BJ (cell line): ENCODE measurements at regions not wholly inside any gene's neighbourhood (a gene's known extent, or its start where the extent isn't known, plus 50 kb on each side); places are given as distances from the start of the nearest gene placed in this dataset.

Experiments used
- CTCF ChIA-PET: fragments of 350-600 bp; formaldehyde crosslinking; extraction: SDS; loops from one replicate; lab custom pipeline; 2021; ENCODE audit warnings: antibody characterized with exemption, inconsistent platforms; lab: Yijun Ruan, JAX
- POLR2A ChIA-PET: fragments of 300-600 bp; sonication (Branson Sonifier 250); formaldehyde crosslinking; extraction: SDS; loops from one replicate; lab custom pipeline; 2021; ENCODE audit warnings: antibody characterized with exemption; lab: Charles Lee
- DNase-seq: peaks from one replicate; pipeline ENCODE4 v3.0.0-alpha.2; 2011; ENCODE audit warnings: low read depth
- H3K27me3 ChIP-seq: 2 replicates; pipeline ENCODE4 v1.6.0; 2011; ENCODE audit warnings: low read length; ENCODE audit not compliant: control insufficient read depth, insufficient read depth
- H3K36me3 ChIP-seq: 2 replicates; pipeline ENCODE4 v1.5.1; 2011; ENCODE audit warnings: low read length; ENCODE audit not compliant: control insufficient read depth, insufficient read depth
- H3K4me3 ChIP-seq: 2 replicates; pipeline ENCODE4 v1.5.1; 2011; ENCODE audit warnings: low read depth, mild to moderate bottlenecking, control low read depth, low read length
- TF ChIP-seq, protein P1 (sequence below): IDR thresholded peaks from 2 replicates; pipeline ENCODE4 v1.5.1; 2011; ENCODE audit warnings: low read depth, mild to moderate bottlenecking, control low read depth, inconsistent platforms, low read length, moderate library complexity; ENCODE audit not compliant: insufficient read depth

DNA sequence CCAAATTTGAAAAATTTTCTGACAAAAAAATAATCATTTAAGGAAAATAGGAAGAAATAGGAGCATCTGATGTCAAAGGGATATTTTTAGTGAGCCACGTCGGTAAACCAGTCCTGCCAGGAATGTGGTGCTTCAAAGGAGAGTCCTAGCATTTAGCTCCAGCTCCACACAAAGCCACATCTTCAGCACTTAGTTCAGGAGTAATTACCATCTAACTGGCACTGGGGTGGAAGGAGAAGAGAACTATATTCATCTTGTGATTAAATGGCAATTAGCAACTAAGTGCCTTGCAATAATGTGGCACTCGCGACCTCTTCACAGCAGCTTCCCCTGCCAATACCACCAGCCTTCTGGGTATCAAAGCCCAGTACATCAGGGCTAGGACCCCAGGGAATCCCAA is 409.1 kb downstream of the SETD4 start:
- DNase-seq, result no peak
- TF ChIP-seq, protein P1, sequence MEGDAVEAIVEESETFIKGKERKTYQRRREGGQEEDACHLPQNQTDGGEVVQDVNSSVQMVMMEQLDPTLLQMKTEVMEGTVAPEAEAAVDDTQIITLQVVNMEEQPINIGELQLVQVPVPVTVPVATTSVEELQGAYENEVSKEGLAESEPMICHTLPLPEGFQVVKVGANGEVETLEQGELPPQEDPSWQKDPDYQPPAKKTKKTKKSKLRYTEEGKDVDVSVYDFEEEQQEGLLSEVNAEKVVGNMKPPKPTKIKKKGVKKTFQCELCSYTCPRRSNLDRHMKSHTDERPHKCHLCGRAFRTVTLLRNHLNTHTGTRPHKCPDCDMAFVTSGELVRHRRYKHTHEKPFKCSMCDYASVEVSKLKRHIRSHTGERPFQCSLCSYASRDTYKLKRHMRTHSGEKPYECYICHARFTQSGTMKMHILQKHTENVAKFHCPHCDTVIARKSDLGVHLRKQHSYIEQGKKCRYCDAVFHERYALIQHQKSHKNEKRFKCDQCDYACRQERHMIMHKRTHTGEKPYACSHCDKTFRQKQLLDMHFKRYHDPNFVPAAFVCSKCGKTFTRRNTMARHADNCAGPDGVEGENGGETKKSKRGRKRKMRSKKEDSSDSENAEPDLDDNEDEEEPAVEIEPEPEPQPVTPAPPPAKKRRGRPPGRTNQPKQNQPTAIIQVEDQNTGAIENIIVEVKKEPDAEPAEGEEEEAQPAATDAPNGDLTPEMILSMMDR, result no peak
- CTCF ChIA-PET, result no interaction called here
- no peaks in the 10 kb centered on the region for H3K27me3 ChIP-seq
- POLR2A ChIA-PET, result no interaction called here
- H3K36me3 ChIP-seq, result no peaks in the 10 kb centered on the region
- H3K4me3 ChIP-seq, result no peak overlapping the region

DNA sequence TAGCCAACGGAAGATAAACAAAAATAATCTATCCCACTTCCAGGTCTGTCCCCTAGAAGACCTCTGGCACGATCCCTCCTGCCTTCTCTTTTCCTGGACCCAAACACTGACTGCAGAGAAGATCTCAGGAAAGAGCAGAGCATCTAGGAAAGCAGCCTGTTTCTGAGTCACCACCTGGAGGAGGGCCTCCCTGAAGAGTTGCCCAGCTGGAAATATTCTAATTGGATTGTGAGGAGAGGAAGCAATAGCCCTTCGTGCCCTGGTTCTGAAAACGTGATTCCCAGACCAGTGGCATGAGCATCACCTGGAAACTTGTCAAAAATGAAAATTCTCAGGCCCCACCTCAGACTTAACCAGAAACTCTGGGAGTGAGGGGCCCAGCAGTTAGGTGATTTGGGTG is 411.1 kb downstream of the SETD4 start:
- Histone ChIP-seq H3K4me3 (no peak overlapping the region), H3K27me3 (no peaks in the 10 kb centered on the region), H3K36me3 (no peaks in the 10 kb centered on the region)
- TF ChIP-seq, protein P1, result no peak
- CTCF ChIA-PET, result interaction anchor here (0.6 to 0.9 kb wide), 2 partner anchors 125 to 602 kb away, joined by 3 to 6 read pairs; no protein-coding TSS in a partner anchor
- no peak for DNase-seq
- POLR2A ChIA-PET, result no interaction called here

DNA sequence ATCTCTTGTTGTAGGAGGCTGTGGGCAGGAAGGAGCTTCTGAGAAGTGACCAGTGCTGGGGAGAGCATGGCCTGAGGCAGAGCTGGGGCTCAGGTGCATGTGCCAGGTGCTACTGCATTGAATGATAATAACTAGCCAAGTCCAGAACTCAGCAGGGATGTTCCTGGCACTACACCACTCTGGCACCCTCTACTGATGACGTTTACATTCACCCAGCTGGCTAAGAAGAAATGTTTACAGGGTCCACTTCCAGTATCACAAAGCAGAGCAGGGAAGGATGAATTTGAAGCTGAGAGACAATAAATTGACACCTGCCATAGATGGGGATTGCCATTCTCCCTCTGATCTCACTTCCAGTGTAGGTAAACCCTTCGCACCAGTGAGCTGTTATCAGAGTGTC is 411.8 kb downstream of the SETD4 start:
- no peak overlapping the region for H3K4me3 ChIP-seq
- H3K36me3 ChIP-seq, result no peaks in the 10 kb centered on the region
- CTCF ChIA-PET, result no interaction called here
- no peak for DNase-seq
- no peaks in the 10 kb centered on the region for H3K27me3 ChIP-seq
- TF ChIP-seq, protein P1, result no peak
- POLR2A ChIA-PET, result no interaction called here

DNA sequence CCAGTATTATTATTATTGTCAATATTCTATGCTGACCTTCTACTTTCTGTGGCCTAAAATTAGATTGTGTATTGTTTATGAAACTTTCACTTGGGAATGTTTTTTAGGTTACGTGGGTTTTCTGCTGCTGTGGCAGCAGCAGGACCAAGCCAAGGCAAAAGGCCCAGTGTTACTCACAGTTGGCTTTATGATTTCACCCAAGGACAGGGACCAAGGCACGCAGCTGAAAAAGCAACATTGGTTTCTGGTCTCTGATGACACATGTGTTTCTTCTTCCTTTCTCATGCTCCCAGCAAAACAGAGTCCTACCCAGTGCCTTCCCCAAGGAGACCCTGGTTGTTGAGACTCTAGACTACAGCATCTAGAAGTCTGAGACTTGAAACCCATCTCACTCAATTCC is 413.7 kb downstream of the SETD4 start:
- Histone ChIP-seq H3K36me3 (no peaks in the 10 kb centered on the region), H3K27me3 (no peaks in the 10 kb centered on the region), H3K4me3 (no peak overlapping the region)
- ChIA-PET POLR2A (no interaction called here), CTCF (interaction anchor here (0.6 to 1.3 kb wide), 3 partner anchors 21 to 555 kb away, joined by 3 read pairs; no protein-coding TSS in a partner anchor)
- TF ChIP-seq, protein P1, result no peak
- no peak for DNase-seq

DNA sequence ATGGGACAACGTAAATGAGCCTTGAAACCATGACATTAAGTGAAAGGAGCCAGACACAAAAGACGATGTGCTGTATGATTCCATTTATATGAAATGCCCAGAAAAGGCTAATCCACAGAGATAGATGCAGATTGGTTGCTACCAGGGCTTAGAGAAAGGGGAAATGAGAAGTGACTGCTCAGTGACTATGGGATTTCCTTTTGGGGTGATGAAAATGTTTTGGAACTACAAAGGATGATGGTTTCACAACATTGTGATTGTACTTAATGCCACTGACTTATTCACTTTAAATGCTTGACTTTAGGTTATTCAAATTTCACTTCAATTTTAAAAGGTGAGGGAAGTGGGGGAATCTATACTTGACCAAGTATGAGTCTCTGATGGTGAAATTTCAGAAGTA is 414.3 kb downstream of the SETD4 start:
- Histone ChIP-seq H3K27me3 (no peaks in the 10 kb centered on the region), H3K36me3 (no peaks in the 10 kb centered on the region), H3K4me3 (no peak overlapping the region)
- TF ChIP-seq, protein P1, result no peak
- DNase-seq, result no peak
- POLR2A ChIA-PET, result no interaction called here
- CTCF ChIA-PET, result interaction anchor here (1.3 kb wide), 1 partner anchor 20 kb away, joined by 3 read pairs; no protein-coding TSS in a partner anchor
